ENCODE measurements at regions not wholly inside any gene's neighbourhood (a gene's known extent, or its start where the extent isn't known, plus 50 kb on each side); places are given as distances from the start of the nearest gene placed in this dataset.
"Not testable (repeated sequence)": the region's sequence is repeated elsewhere in the genome, so short reads cannot be mapped to it uniquely, and the experiment has no call there.

DNA sequence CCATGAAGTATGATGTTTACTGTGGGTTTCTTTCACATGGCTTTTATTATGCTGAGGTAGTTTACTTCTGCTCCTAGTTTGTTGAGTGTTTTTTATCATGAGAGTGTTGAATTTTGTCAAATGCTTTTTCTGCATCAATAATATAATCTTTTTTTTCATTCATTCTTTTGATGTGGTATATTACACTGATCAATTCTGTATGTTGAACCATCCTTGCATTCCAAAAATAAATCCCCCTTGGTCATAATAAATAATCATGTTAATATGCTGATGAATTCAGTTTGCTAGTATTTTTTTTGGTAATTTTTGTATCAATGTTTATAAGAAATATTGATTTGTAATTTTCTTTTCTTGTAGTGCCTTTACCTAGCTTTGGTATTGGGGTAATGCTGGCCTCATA is 97.9 kb upstream of the ZNF648 start:
- H3K4me2 ChIP-seq (ENCODE audit: extremely low read depth, insufficient read depth, low read length): no peak overlapping the region
- H4K20me1 ChIP-seq (ENCODE audit: control insufficient read depth, extremely low read depth, insufficient read depth, low read length): no peaks in the 10 kb centered on the region
- no peak overlapping the region for H3K27ac ChIP-seq (ENCODE audit: insufficient read depth, low read length)
- H3K9ac ChIP-seq (ENCODE audit: insufficient read depth, low read length): no peak overlapping the region
- H2AFZ ChIP-seq (ENCODE audit: low read length): no peak overlapping the region
- H3K4me1 ChIP-seq (ENCODE audit: control insufficient read depth, extremely low read depth, insufficient read depth, low read length): no peaks in the 10 kb centered on the region
- H3K36me3 ChIP-seq (ENCODE audit: control insufficient read depth, insufficient read depth, low read length): no peaks in the 10 kb centered on the region
- no peaks in the 10 kb centered on the region for H3K79me2 ChIP-seq (ENCODE audit: control insufficient read depth, insufficient read depth, low read length)
- no peaks in the 10 kb centered on the region for H3K27me3 ChIP-seq (ENCODE audit: control insufficient read depth, insufficient read depth, low read length)
- TF ChIP-seq EZH2 (IDR thresholded peaks at IDR 0.05; ENCODE audit: low read length, missing control alignments): no peak
- H3K9me3 ChIP-seq (ENCODE audit: control insufficient read depth, insufficient read depth, low read depth, low read length): no peaks in the 10 kb centered on the region
- DNase-seq (ENCODE audit: low read depth in 2 of 2): no peak
- H3K4me3 ChIP-seq (replicated peaks in 1 of 4; ENCODE audit: control extremely low read depth in 1 of 4, insufficient read depth in 1 of 4, low read depth in 3 of 4, low read length in 4 of 4): no peak overlapping the region

DNA sequence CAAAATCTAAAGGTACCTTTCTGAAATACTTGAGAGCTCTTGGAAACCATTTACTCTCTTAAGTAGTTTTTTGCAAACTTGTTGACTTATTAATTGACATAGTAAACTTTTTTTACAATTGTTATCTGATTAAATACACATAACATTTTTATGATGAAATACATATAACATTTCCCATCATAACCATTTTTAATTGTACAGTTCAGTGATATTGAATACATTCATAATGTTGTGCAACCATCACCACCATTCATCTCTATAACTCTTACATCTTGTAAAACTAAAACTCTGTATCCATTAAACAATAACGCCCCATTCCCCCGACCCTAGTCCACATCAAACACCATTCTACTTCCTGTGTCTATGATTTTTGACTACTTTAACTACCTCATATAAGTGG is 95.7 kb upstream of the ZNF648 start:
- Histone ChIP-seq H3K4me3 (replicated peaks in 1 of 4; ENCODE audit: control extremely low read depth in 1 of 4, insufficient read depth in 1 of 4, low read depth in 3 of 4, low read length in 4 of 4) (no peak overlapping the region), H3K27me3 (ENCODE audit: control insufficient read depth, insufficient read depth, low read length) (no peaks in the 10 kb centered on the region), H3K79me2 (ENCODE audit: control insufficient read depth, insufficient read depth, low read length) (no peaks in the 10 kb centered on the region), H3K4me2 (ENCODE audit: extremely low read depth, insufficient read depth, low read length) (no peak overlapping the region), H3K9ac (ENCODE audit: insufficient read depth, low read length) (no peak overlapping the region), H4K20me1 (ENCODE audit: control insufficient read depth, extremely low read depth, insufficient read depth, low read length) (no peaks in the 10 kb centered on the region), H3K4me1 (ENCODE audit: control insufficient read depth, extremely low read depth, insufficient read depth, low read length) (no peaks in the 10 kb centered on the region), H3K9me3 (ENCODE audit: control insufficient read depth, insufficient read depth, low read depth, low read length) (no peaks in the 10 kb centered on the region), H3K36me3 (ENCODE audit: control insufficient read depth, insufficient read depth, low read length) (no peaks in the 10 kb centered on the region), H3K27ac (ENCODE audit: insufficient read depth, low read length) (no peak overlapping the region), H2AFZ (ENCODE audit: low read length) (no peak overlapping the region)
- no peak for DNase-seq (ENCODE audit: low read depth in 2 of 2)
- TF ChIP-seq EZH2 (IDR thresholded peaks at IDR 0.05; ENCODE audit: low read length, missing control alignments): no peak
- TF ChIP-seq, protein P1, sequence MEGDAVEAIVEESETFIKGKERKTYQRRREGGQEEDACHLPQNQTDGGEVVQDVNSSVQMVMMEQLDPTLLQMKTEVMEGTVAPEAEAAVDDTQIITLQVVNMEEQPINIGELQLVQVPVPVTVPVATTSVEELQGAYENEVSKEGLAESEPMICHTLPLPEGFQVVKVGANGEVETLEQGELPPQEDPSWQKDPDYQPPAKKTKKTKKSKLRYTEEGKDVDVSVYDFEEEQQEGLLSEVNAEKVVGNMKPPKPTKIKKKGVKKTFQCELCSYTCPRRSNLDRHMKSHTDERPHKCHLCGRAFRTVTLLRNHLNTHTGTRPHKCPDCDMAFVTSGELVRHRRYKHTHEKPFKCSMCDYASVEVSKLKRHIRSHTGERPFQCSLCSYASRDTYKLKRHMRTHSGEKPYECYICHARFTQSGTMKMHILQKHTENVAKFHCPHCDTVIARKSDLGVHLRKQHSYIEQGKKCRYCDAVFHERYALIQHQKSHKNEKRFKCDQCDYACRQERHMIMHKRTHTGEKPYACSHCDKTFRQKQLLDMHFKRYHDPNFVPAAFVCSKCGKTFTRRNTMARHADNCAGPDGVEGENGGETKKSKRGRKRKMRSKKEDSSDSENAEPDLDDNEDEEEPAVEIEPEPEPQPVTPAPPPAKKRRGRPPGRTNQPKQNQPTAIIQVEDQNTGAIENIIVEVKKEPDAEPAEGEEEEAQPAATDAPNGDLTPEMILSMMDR (conservative IDR thresholded peaks at IDR 0.05 in 1 of 2, IDR thresholded peaks at IDR 0.05 in 1 of 2; ENCODE audit: low read depth in 1 of 2, low read length in 2 of 2): no peak

DNA sequence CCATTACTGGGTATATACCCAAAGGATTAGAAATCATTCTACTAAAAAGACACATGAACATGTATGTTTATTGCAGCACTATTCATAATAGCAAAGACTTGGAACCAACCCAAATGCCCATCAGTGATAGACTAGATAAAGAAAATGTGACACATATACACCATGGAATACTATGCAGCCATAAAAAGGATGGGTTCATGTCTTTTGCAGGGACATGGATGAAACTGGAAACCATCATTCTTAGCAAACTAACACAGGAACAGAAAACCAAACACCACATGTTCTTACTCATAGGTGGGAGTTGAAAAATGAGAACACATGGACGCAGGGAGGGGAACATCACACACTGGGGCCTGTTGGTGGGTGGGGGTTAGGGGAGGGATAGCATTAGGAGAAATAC is 92.9 kb upstream of the ZNF648 start:
- not testable (repeated sequence) for H3K9me3 ChIP-seq (ENCODE audit: control insufficient read depth, insufficient read depth, low read depth, low read length); H3K4me1 ChIP-seq (ENCODE audit: control insufficient read depth, extremely low read depth, insufficient read depth, low read length); H3K9ac ChIP-seq (ENCODE audit: insufficient read depth, low read length); H3K4me3 ChIP-seq (replicated peaks in 1 of 4; ENCODE audit: control extremely low read depth in 1 of 4, insufficient read depth in 1 of 4, low read depth in 3 of 4, low read length in 4 of 4); H3K79me2 ChIP-seq (ENCODE audit: control insufficient read depth, insufficient read depth, low read length); H4K20me1 ChIP-seq (ENCODE audit: control insufficient read depth, extremely low read depth, insufficient read depth, low read length); DNase-seq (ENCODE audit: low read depth in 2 of 2); H3K36me3 ChIP-seq (ENCODE audit: control insufficient read depth, insufficient read depth, low read length); H3K27me3 ChIP-seq (ENCODE audit: control insufficient read depth, insufficient read depth, low read length); H3K4me2 ChIP-seq (ENCODE audit: extremely low read depth, insufficient read depth, low read length); H2AFZ ChIP-seq (ENCODE audit: low read length); H3K27ac ChIP-seq (ENCODE audit: insufficient read depth, low read length)

DNA sequence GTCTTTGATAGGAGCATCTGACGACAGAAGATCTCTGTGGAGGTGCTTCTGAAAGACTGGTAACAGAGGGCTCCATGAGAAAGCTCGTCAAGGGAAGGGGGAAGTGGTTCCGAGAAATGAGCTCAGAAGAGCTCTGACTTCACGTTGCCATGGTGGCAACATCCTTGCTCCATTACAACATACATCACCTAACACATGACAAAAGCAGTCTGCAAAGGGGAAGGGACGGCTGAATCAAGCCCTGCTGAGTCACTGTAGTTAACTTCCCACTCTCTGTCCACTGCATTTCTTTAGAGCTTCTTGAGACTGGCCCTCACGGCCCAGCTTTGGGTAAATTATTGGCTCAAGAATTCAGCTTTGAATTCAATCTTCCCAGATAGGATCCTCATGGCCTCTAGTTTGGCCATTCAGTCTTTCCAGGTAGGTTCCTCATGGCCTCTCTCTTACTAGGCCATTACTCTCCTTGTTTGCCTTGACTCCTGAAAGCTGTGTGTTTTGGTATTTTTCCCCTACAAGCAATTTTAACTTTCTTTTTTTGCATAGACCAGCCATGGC is 88.0 kb upstream of the ZNF648 start:
- no peaks in the 10 kb centered on the region for H3K27me3 ChIP-seq (ENCODE audit: control insufficient read depth, insufficient read depth, low read length)
- DNase-seq (ENCODE audit: low read depth in 2 of 2): peak; percentile 86 to 87
- H3K4me2 ChIP-seq (ENCODE audit: extremely low read depth, insufficient read depth, low read length): no peak overlapping the region
- H3K4me1 ChIP-seq (ENCODE audit: control insufficient read depth, extremely low read depth, insufficient read depth, low read length): no peaks in the 10 kb centered on the region
- H3K9me3 ChIP-seq (ENCODE audit: control insufficient read depth, insufficient read depth, low read depth, low read length): no peaks in the 10 kb centered on the region
- H2AFZ ChIP-seq (ENCODE audit: low read length): no peak overlapping the region
- H3K9ac ChIP-seq (ENCODE audit: insufficient read depth, low read length): no peak overlapping the region
- H3K79me2 ChIP-seq (ENCODE audit: control insufficient read depth, insufficient read depth, low read length): no peaks in the 10 kb centered on the region
- no peak overlapping the region for H3K4me3 ChIP-seq (replicated peaks in 1 of 4; ENCODE audit: control extremely low read depth in 1 of 4, insufficient read depth in 1 of 4, low read depth in 3 of 4, low read length in 4 of 4)
- H4K20me1 ChIP-seq (ENCODE audit: control insufficient read depth, extremely low read depth, insufficient read depth, low read length): no peaks in the 10 kb centered on the region
- no peak for TF ChIP-seq EZH2 (IDR thresholded peaks at IDR 0.05; ENCODE audit: low read length, missing control alignments)
- TF ChIP-seq, protein P1 (conservative IDR thresholded peaks at IDR 0.05 in 1 of 2, IDR thresholded peaks at IDR 0.05 in 1 of 2; ENCODE audit: low read depth in 1 of 2, low read length in 2 of 2): no peak
- no peak overlapping the region for H3K27ac ChIP-seq (ENCODE audit: insufficient read depth, low read length)
- no peaks in the 10 kb centered on the region for H3K36me3 ChIP-seq (ENCODE audit: control insufficient read depth, insufficient read depth, low read length)
